Tibial nerve (tissue), 4 donors: ENCODE measurements at regions not wholly inside any gene's neighbourhood (a gene's known extent, or its start where the extent isn't known, plus 50 kb on each side); places are given as distances from the start of the nearest gene placed in this dataset.

Experiments used
- DNase-seq, 2 donors: peaks; one replicate each; pipeline ENCODE4 v3.0.0-alpha.2; 2019; ENCODE audit warnings: low spot score in 2 of 2
- H3K27ac ChIP-seq, 4 donors: fragments of 200-600 bp; sonication (generic) in 3 of 4; one replicate each; pipeline ENCODE4 v1.5.1; 2017 to 2019; ENCODE audit warnings: mild to moderate bottlenecking in 1 of 4
- H3K27me3 ChIP-seq, 2 donors: fragments of 200-600 bp; sonication (generic) in 1 of 2; one replicate each; pipeline versions ENCODE4 v1.5.1 to v1.6.0; 2017 to 2019
- H3K36me3 ChIP-seq, 3 donors: fragments of 200-600 bp; sonication (generic); one replicate each; pipeline ENCODE4 v1.5.1; 2018 to 2019
- H3K4me1 ChIP-seq, 4 donors: fragments of 200-600 bp; sonication (generic) in 3 of 4; one replicate each; pipeline ENCODE4 v1.5.1; 2017 to 2019
- H3K4me3 ChIP-seq, 4 donors: fragments of 200-600 bp; sonication (generic) in 3 of 4; one replicate each; pipeline ENCODE4 v1.5.1; 2017 to 2019; ENCODE audit warnings: mild to moderate bottlenecking in 1 of 4, moderate library complexity in 1 of 4
- H3K9me3 ChIP-seq, 4 donors: fragments of 200-600 bp; sonication (generic) in 3 of 4; one replicate each; pipeline ENCODE4 v1.5.1; 2017 to 2019
- CTCF ChIP-seq, 5 experiments: fragments of 200-600 bp in 3 of 5; fragments of 450-650 bp in 2 of 5; sonication (generic) in 3 of 5; IDR thresholded peaks; one replicate each; pipeline ENCODE4 v1.5.1; 2016 to 2019; ENCODE audit warnings: antibody characterized with exemption in 5 of 5, mild to moderate bottlenecking in 3 of 5, moderate library complexity in 2 of 5
- EP300 ChIP-seq, 2 donors: sonication (generic); formaldehyde crosslinking; IDR thresholded peaks; one replicate each; pipeline ENCODE4 v1.6.1; 2017; ENCODE audit warnings: antibody characterized with exemption in 2 of 2, mild to moderate bottlenecking in 1 of 2
- POLR2A ChIP-seq, 2 donors: fragments of 450-650 bp; IDR thresholded peaks; one replicate each; pipeline ENCODE4 v1.6.1; 2017; ENCODE audit warnings: antibody characterized with exemption in 2 of 2, mild to moderate bottlenecking in 2 of 2, moderate library complexity in 2 of 2
- WGBS, 2 donors: methylation state at CpG; one replicate each; pipeline ENCODE4 v1.1.5; 2018; 5-methylcytosine and 5-hydroxymethylcytosine counted together

GRCh38 chr20:60467078-60467477 is 508.9 kb downstream of the CDH26 start:
- 96 to 100% methylated on average over 2 of the region's 2 CpGs for WGBS, 2 donors
- no peak for DNase-seq
- no peaks in the 10 kb centered on the region for H3K9me3 ChIP-seq

GRCh38 chr20:60467771-60468170 is 509.5 kb downstream of the CDH26 start:
- TF ChIP-seq CTCF (IDR thresholded peaks at IDR 0.05), result no peak
- peaks cover 0 to 5% (median 0%) of the 10 kb centered on the region in 4 donors for H3K4me1 ChIP-seq
- H3K4me3 ChIP-seq, result no peak overlapping the region
- 72 to 74% methylated on average over 4 of the region's 4 CpGs for WGBS, 2 donors
- no peaks in the 10 kb centered on the region for H3K27me3 ChIP-seq
- H3K27ac ChIP-seq, result no peak overlapping the region
- H3K36me3 ChIP-seq, result no peaks in the 10 kb centered on the region
- DNase-seq, result no peak
- no peaks in the 10 kb centered on the region for H3K9me3 ChIP-seq

More at GRCh38 chr20:60467078-60467477, 508.9 kb downstream of the CDH26 start:
- Histone ChIP-seq H3K27ac (no peak overlapping the region), H3K27me3 (no peaks in the 10 kb centered on the region), H3K36me3 (no peaks in the 10 kb centered on the region), H3K4me1 (peaks cover 0 to 5% (median 0%) of the 10 kb centered on the region in 4 donors), H3K4me3 (no peak overlapping the region)
- TF ChIP-seq EP300 (IDR thresholded peaks at IDR 0.05) (no peak), POLR2A (IDR thresholded peaks at IDR 0.05) (no peak), CTCF (IDR thresholded peaks at IDR 0.05) (no peak)

- Histone ChIP-seq H3K4me1 (peaks cover 0 to 5% (median 0%) of the 10 kb centered on the region in 4 donors), H3K4me3 (no peak overlapping the region), H3K27ac (no peak overlapping the region), H3K9me3 (no peaks in the 10 kb centered on the region), H3K27me3 (no peaks in the 10 kb centered on the region), H3K36me3 (no peaks in the 10 kb centered on the region)
- TF ChIP-seq EP300 (IDR thresholded peaks at IDR 0.05) (no peak), CTCF (IDR thresholded peaks at IDR 0.05) (no peak), POLR2A (IDR thresholded peaks at IDR 0.05) (no peak)
- DNase-seq, result no peak
- WGBS, 2 donors, result 72 to 79% methylated on average over 5 of the region's 5 CpGs
Observed at GRCh38 chr20:60469829-60470228, 511.6 kb downstream of the CDH26 start.

- TF ChIP-seq CTCF (IDR thresholded peaks at IDR 0.05) (no peak), EP300 (IDR thresholded peaks at IDR 0.05) (no peak), POLR2A (IDR thresholded peaks at IDR 0.05) (no peak)
- no peak for DNase-seq
- Histone ChIP-seq H3K9me3 (no peaks in the 10 kb centered on the region), H3K27me3 (no peaks in the 10 kb centered on the region), H3K4me3 (no peak overlapping the region), H3K4me1 (peaks cover 0 to 6% (median 0%) of the 10 kb centered on the region in 4 donors), H3K27ac (no peak overlapping the region), H3K36me3 (no peaks in the 10 kb centered on the region)
- WGBS, 2 donors, result 92 to 100% methylated on average over 1 of the region's 1 CpG
Observed at GRCh38 chr20:60470366-60470765, 512.1 kb downstream of the CDH26 start.

- peaks cover 0 to 5% (median 0%) of the 10 kb centered on the region in 4 donors for H3K4me1 ChIP-seq
- no peaks in the 10 kb centered on the region for H3K9me3 ChIP-seq
- no peak overlapping the region for H3K27ac ChIP-seq
- 61 to 64% methylated on average over 2 of the region's 2 CpGs for WGBS, 2 donors
- DNase-seq, result no peak
- no peak for TF ChIP-seq EP300 (IDR thresholded peaks at IDR 0.05)
- no peak for TF ChIP-seq POLR2A (IDR thresholded peaks at IDR 0.05)
- TF ChIP-seq CTCF (IDR thresholded peaks at IDR 0.05), result no peak
- no peaks in the 10 kb centered on the region for H3K36me3 ChIP-seq
- H3K27me3 ChIP-seq, result no peaks in the 10 kb centered on the region
- no peak overlapping the region for H3K4me3 ChIP-seq
Observed at GRCh38 chr20:60473211-60473610, 515.0 kb downstream of the CDH26 start.
